Cardiac septum (tissue), 1 donor: ENCODE measurements at regions not wholly inside any gene's neighbourhood (a gene's known extent, or its start where the extent isn't known, plus 50 kb on each side); places are given as distances from the start of the nearest gene placed in this dataset.

Experiments
- DNase-seq: peaks from one replicate; pipeline ENCODE4 v3.0.0-alpha.2; 2020; ENCODE audit warnings: low spot score
- intact Hi-C: fragments of 100-400 bp; cut with DNase I; formaldehyde crosslinking; loops from one replicate; pipeline ENCODE4 v1.14.0; 2022
- donor health status: DM: no; HTN: no; CAD: no.

DNA sequence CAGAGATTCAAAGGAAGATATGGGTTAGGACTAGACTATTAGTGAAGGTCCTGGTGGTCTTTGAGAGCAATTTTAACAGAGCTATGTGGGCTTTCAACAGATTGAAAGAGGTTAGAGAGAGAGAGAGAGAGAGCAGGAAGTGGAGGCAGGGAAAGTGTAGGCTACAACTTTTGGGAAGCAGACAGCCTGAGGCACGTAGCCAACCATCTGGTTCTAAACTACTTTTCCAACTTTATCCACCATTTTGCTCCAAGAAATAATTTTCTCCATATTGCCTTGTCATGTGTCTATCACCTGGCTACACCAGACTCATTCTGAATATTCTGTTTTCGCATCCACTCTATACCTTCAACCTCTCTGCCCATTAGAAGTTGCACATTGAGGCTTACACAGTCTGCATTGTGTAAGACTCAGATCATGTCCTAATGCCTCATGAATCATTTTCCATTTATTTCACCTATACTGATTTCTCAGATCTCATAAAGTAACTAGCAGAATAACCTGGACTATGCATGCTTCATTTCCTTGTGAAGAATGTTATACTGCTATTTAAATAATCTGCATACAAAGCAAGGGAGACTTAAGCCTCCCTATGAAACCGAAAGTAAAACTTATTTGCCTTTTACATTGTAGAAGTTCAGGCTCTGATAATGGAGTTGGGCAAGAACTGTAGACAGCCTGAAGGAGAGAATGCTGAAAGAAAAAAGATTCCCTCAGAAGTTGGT, 235.6 kb downstream of the ELAVL2 start:
- DNase-seq = no peak
- intact Hi-C loops = no loop called here

DNA sequence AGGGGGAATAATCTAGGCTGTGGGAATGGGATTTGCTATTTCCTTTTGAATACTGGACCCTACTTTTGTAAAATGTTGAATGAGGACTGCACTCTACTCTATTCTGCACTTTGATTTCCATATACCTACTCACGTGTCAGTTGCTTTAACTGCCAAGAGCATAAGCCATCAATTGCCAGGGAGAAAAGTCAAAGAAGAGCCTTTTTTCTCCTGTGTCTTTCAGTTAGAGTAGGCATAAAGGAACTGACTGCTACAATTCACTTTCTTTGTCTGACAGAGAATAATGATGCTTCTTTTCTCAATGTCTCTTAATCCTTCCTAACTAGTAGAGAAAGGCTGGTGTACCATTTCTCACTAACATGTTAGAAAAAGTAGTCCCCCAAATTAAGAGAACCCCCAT, 231.6 kb downstream of the ELAVL2 start:
- DNase-seq = no peak
- intact Hi-C loops = no loop called here

- no peak for DNase-seq
- intact Hi-C loops = no loop called here
These were observed 229.0 kb downstream of the ELAVL2 start for GRCh38 chr9:23596913-23597634.

DNA sequence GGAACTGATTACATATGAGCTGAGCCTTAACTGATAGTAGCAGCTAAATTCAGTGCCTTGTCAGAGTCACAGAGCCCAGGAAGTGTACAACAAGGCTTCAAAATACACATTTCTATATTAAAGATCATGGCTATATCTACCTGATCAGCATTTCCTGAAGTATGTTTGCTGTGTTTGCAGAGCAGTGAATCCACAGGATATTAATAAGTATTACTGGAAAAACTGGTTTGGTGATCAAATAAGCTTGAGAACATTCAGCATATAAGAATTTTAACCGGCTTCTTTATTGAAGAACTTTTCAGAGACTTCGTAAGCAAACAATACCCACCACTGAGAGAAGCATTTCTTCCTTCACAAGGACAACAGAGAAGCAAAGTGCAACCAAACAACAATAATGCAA, 227.0 kb downstream of the ELAVL2 start:
- DNase-seq = no peak
- intact Hi-C loops = no loop called here

DNA sequence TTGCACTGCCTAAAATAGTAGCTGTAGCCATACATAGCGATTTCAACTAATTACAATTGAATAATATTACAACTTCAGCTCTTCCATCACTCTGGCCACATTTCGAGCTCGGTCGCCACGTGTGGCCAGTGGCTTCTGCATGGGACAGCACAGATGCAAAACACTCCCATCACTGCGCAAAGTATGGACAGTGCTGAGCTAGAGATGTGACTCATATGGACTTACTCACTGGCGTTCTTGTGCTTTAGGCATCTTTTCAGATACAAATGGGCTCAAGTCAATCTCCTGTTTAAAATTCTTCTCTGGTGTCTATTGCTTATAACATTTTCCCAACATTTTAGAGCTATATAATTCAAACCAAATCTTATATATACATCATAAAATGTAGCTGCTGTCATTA, 222.7 kb downstream of the ELAVL2 start:
- intact Hi-C loops = no loop called here
- DNase-seq = no peak

- intact Hi-C loops = no loop called here
- DNase-seq = no peak
These were observed 219.9 kb downstream of the ELAVL2 start for GRCh38 chr9:23606107-23606506.

- DNase-seq = no peak
- intact Hi-C loops = no loop called here
These were observed 217.6 kb downstream of the ELAVL2 start for GRCh38 chr9:23608456-23608855.

DNA sequence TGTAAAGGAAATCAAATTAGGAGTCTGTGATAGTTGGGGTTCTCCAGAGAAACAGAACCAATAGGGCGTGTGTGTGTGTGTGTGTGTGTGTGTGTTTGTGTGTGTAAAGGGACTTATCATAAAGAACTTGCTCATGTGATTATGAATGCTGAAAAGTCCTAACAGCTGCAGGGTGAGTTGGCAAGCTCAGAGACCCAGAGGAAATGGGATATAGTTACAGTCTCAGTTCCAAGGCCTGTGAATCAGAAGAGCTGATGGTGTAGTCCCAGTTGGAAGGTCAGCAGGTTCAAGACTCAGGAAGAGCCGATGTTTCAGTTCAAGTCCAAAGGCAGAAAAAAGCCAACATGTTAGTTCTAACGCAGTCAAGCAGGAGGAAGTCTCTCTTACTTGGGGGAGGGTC, 214.2 kb downstream of the ELAVL2 start:
- intact Hi-C loops = no loop called here
- DNase-seq = no peak

DNA sequence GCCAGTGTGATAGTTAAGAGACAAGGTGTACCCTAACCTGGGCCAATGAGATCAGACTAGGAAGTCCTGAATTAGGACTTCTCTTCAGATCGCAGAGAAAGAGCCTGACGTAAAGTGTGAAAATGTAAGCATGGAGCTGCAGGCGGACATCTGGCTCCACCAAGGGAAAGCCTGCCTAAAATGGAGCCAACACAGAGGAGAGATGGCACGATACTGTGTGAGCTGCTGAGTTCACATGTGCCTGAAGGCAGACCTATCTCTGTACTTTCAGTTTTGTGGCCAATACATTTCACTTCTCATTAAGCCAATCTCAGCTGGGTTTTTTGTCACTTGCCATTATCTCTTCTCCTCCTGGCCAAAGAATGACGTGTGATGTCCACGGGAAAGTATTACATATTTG, 210.5 kb downstream of the ELAVL2 start:
- no peak for DNase-seq
- intact Hi-C loops = no loop called here

DNA sequence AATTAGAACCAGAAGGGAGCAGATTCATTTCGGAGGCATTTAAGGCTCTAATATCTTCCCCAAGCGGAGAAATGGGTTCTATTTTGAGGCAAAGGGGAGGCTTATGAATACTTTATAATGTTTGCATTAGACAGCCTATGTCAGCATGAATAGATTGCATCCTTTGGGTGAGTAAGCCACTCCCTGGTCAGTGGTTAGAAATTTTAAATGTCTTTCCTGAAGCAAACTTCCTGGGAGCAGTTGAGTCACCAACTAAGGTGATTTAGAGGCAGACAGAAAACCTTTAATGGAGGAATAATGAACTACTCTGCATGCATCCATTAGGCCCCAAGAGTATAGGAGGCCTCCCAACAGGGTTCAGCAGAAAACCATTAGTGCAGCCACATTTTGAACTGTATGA, 204.9 kb downstream of the ELAVL2 start:
- intact Hi-C loops = loop anchor here (5.0 kb wide), 1 partner anchor 44 kb away; no protein-coding TSS in a partner anchor
- DNase-seq = no peak

GRCh38 chr9:23621924-23622323, 204.1 kb downstream of the ELAVL2 start:
- DNase-seq = no peak
- intact Hi-C loops = loop anchor here (5.0 kb wide), 1 partner anchor 45 kb away; no protein-coding TSS in a partner anchor

GRCh38 chr9:23622396-23622795, 203.6 kb downstream of the ELAVL2 start:
- no peak for DNase-seq
- intact Hi-C loops = loop anchor here (5.0 kb wide), 1 partner anchor 45 kb away; no protein-coding TSS in a partner anchor

DNA sequence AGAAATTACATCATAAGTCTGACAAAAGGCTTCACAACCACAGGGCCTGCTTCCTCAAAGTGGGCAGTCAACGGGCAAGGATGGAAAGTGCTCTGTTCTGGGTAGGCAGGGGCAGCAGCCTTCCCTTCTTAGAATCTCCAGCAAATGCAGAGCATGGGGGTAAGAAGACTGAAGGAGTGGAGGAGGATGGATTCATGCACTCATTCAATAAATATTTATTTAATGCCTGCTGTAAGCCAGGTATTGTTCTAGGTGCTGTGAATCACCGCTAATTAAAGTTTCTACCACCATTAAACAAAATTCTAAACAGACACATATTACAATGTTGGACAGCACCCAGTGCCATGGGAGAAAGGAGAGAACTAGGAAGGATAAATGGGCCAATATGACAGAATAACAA, 195.6 kb downstream of the ELAVL2 start:
- intact Hi-C loops = no loop called here
- DNase-seq = no peak

- no peak for DNase-seq
- intact Hi-C loops = no loop called here
These were observed 190.8 kb downstream of the ELAVL2 start for GRCh38 chr9:23635276-23635675.

DNA sequence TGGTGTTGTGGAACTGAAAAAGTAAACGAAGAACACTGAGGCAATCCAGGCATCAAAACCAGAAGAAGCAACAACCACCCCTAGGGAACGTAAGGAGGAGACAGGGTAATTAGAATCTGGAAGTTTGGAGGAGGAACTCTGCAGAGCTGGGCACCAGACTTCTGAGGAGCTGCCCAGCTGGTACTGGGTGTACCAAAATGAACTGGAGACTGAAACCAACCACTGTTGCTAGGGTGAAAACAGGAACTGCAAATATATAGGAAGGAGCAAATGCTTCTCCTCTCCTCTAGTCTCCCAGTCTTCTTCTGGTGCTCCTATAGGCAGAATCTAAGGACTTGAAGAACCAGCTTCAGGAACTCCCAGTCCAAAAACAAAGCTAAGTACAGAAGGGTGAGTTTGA, 189.8 kb downstream of the ELAVL2 start:
- no peak for DNase-seq
- intact Hi-C loops = no loop called here

DNA sequence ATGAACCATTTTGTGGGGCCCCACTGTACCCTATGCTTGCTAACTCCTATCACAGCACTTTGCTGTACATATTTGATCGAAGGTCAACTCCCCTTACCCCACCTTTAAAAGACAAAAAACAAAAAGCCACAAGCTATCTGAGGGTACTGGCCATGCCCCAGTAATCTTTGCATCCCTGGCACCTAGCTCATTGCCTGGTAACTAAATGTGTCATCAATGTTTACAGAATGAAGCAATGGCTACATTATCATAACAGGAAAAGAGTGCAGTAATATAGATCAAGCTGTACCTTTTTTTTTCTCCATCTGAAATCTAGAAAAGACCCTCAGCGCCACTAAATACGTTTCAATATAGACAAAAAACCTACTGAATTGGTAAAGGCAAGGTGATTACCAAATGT, 188.0 kb downstream of the ELAVL2 start:
- DNase-seq = no peak
- intact Hi-C loops = no loop called here

DNA sequence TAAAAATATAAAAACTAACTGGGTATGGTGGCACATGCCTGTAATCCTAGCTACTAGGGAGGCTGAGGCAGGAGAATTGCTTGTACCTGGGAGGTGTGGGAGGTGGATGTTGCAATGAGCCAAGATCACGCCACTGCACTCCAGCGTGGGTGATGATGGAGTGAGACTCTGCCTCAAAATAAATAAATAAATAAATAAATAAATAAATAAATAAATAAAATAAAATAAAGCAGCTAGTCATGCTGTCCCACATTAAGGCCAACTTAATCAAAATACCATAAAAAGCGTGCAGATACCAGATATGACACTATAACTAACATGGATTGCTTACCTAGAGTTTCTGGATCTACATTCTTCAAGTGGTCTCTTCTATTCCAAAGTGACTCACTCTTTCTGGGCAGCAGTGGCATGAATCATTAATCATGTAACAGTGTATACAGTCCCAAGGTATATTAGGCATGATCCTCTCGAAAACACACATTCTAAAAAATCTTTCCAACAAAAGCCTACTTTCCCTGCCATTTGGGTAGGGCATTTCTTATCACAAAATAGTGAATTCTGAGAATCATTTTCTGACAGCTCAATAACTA, 187.1 kb downstream of the ELAVL2 start:
- no peak for DNase-seq
- intact Hi-C loops = no loop called here
